ENCODE measurements at regions not wholly inside any gene's neighbourhood (a gene's known extent, or its start where the extent isn't known, plus 50 kb on each side); places are given as distances from the start of the nearest gene placed in this dataset.

GRCh38 chr4:135325264-135325663 is 1123.7 kb upstream of the PABPC4L start:
- H3K4me1 ChIP-seq: no peaks in the 10 kb centered on the region
- H3K4me3 ChIP-seq: no peak overlapping the region
- ChIA-PET POLR2A (no interaction called here), CTCF (no interaction called here)
- ATAC-seq (no peak), DNase-seq (ENCODE audit: low read depth in 1 of 2, low spot score in 1 of 2) (no peak), FAIRE-seq (no peak)
- no peaks in the 10 kb centered on the region for H3K9me3 ChIP-seq
- no peak overlapping the region for H3K4me2 ChIP-seq
- TF ChIP-seq GATA3 (IDR thresholded peaks at IDR 0.05; ENCODE audit: borderline replicate concordance) (no peak), RAD21 (conservative IDR thresholded peaks at IDR 0.05 in 1 of 2, IDR thresholded peaks at IDR 0.05 in 1 of 2) (no peak), ZC3H11A (IDR thresholded peaks at IDR 0.05) (no peak), RNF2 (IDR thresholded peaks at IDR 0.05; ENCODE audit: borderline replicate concordance, low read depth) (no peak), MAX (IDR thresholded peaks at IDR 0.05) (no peak), USF2 (IDR thresholded peaks at IDR 0.05) (no peak), ATOH8 (CRISPR knock-in tag; IDR thresholded peaks at IDR 0.05; ENCODE audit: low read depth) (no peak), ZNF302 (CRISPR knock-in tag; IDR thresholded peaks at IDR 0.05) (no peak), HOXB5 (CRISPR knock-in tag; IDR thresholded peaks at IDR 0.05) (no peak), TFCP2L1 (CRISPR knock-in tag; IDR thresholded peaks at IDR 0.05) (no peak), TP53 (CRISPR knock-in tag; IDR thresholded peaks at IDR 0.05) (no peak), HMGXB4 (CRISPR knock-in tag; IDR thresholded peaks at IDR 0.05; ENCODE audit: borderline replicate concordance) (no peak), CBX8 (IDR thresholded peaks at IDR 0.05) (no peak), JUN (IDR thresholded peaks at IDR 0.05) (no peak), E2F6 (IDR thresholded peaks at IDR 0.05; ENCODE audit: borderline replicate concordance, low read depth) (no peak), CBX2 (IDR thresholded peaks at IDR 0.05; ENCODE audit: borderline replicate concordance, low read depth) (no peak), KDM5A (IDR thresholded peaks at IDR 0.05) (no peak), EP300 (IDR thresholded peaks at IDR 0.05) (no peak), BCL3 (IDR thresholded peaks at IDR 0.05) (no peak)
- WGBS (ENCODE audit: missing lambda C conversion rate): 6% methylated on average over 2 of the region's 2 CpGs
- H3K27ac ChIP-seq: no peak overlapping the region

- H3K4me2 ChIP-seq: no peak overlapping the region
- FAIRE-seq: no peak
- no peak overlapping the region for H3K4me3 ChIP-seq
- no peak for ATAC-seq
- no peaks in the 10 kb centered on the region for H3K9me3 ChIP-seq
- 26% methylated on average over 2 of the region's 2 CpGs for WGBS (ENCODE audit: missing lambda C conversion rate)
- peak in 1 of 2 experiments; percentile 9 for DNase-seq (ENCODE audit: low read depth in 1 of 2, low spot score in 1 of 2)
- CTCF ChIA-PET: no interaction called here
- H3K27ac ChIP-seq: no peak overlapping the region
- POLR2A ChIA-PET: no interaction called here
- no peaks in the 10 kb centered on the region for H3K4me1 ChIP-seq
- no peak for TF ChIP-seq BHLHE40 (IDR thresholded peaks at IDR 0.05; ENCODE audit: low read depth, low read length)
These were observed 1118.1 kb upstream of the PABPC4L start for GRCh38 chr4:135319685-135320084.

All from A549 (cell line).